ENCODE measurements at regions not wholly inside any gene's neighbourhood (a gene's known extent, or its start where the extent isn't known, plus 50 kb on each side); places are given as distances from the start of the nearest gene placed in this dataset.
"Not testable (repeated sequence)": the region's sequence is repeated elsewhere in the genome, so short reads cannot be mapped to it uniquely, and the experiment has no call there.

DNA sequence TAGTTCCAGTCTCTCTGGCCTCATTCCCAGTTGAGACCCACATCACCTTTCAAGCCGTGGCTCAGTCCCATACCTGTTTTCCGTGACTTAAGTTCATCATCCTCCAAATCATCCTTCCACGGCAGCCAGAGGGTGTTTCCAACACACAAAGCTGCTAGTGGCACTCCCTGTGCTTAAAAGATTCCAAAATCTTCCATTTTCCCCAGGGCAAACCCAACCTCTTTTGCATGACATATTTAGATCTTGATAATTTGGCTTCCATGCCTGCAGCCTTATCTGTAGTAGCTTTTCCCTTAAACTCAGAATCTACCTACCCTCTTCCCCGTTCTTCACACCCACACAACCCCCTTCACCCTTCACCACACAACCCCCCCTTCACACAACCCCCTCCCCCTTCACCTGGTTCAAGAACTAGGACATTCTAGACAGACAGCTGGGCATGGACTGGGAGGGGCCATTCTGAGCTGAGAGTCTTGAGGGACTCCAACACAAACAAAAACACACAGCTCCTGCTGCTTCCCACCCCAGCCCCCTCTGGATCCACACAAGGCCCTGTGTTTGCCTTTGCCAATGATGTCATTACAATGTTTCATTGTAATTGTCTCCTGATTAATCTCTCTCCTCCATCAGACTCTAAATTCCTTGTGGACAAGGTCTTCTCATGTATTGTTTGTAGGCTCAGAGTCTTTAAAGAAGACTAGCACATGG lies 268.2 kb downstream of the SH3GL2 start:
- no peak for DNase-seq (ENCODE audit: low spot score)

DNA sequence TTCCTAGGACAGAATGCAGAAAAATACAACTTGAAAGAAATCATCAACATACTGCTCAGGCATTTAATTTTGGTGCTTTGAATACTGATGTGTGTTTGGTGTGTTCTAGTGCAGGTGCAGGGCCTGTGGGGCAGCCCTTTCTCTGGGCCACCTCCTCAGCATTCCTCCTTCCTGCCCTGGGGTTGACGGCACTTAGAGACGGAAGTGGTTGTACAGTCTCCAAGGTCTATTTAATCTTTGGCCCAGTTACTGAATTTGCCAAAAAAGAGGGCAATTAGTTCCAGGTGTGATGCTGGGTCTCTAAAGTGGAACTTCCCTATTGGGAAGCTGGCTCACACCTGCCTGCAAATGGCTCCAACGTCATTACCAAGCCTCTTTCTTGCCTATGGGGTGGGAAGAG lies 269.0 kb downstream of the SH3GL2 start:
- DNase-seq (ENCODE audit: low spot score) = no peak

- no peak for DNase-seq (ENCODE audit: low spot score)
These were observed 273.2 kb downstream of the SH3GL2 start for GRCh38 chr9:17852108-17852507.

DNA sequence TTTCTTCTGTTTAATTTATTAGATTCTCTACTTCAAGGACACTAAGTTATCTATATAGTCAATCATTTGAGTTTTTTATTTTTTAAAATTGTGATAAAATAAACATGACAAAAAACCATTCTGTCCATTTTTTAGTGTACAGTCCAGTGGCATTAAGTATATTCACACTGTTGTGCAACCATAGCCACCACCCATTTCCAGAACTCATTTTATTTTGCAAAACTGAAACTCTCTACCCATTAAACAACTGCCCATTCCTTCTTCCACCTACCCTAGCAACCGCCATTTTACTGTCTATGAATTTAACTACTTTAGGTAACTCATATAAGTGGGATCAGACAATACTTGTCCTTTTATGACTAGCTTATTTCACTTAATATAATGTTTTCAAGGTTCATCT lies 275.6 kb downstream of the SH3GL2 start:
- no peak for DNase-seq (ENCODE audit: low spot score)

GRCh38 chr9:17856995-17857394 lies 278.1 kb downstream of the SH3GL2 start:
- DNase-seq (ENCODE audit: low spot score) = no peak

DNA sequence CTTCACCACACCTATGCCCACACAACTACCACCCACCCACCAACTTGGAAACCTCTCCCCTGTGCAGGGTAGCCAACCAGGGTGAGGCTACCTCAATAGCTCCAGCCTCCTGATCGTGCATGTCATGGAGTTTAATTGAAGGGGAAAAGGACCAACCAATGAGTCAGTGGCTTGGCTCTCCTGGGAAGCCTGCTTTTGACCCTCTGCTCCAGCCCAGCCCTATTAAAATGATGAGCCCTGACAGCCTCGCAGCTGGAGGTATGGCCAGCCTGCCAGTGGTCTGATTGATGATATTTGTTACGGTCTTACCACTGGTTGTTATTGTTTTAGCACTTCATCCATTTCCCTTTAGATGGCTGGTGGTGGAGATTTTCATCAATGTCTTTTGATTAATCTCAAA lies 280.4 kb downstream of the SH3GL2 start:
- DNase-seq (ENCODE audit: low spot score) = no peak

DNA sequence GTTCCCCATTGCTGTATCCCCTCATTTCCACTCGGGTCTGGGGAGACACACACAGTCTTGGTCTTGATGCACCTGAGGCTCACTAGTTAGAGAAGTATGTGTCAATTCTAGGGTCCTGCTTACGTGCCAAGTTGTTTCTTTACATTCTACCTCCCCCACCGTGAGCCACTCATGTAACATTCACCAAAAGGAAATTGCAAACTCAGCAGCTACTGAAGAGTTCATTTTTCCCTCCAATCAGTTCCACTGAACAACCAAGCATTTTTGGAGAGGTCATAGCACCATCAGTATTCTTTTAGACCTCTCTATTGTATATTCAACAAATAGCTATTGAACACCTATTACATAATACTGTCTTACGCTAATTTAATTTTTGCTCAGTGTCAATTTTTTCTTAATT lies 281.1 kb downstream of the SH3GL2 start:
- DNase-seq (ENCODE audit: low spot score) = no peak

DNA sequence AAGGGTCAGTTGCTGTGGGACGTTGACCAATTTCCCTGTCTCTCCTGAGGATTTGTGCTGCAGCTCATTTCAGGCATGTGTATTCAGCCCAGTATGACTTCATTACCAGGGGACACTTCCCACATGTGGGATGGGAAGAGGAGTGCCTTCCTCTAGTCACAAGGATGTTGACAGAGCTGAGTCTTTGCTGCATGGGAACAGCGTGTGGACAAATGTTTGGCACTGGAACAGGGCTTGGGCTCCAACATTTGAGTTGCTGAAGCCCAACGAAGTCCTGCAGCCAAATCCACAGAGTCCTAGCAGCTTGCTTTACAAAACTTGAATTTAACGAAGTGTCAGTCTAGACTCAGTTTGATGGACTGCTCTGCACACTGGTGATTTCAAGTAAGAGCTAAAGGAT lies 283.2 kb downstream of the SH3GL2 start:
- DNase-seq (ENCODE audit: low spot score) = peak; percentile 13

- no peak for DNase-seq (ENCODE audit: low spot score)
These were observed 283.8 kb downstream of the SH3GL2 start for GRCh38 chr9:17862629-17863028.

DNA sequence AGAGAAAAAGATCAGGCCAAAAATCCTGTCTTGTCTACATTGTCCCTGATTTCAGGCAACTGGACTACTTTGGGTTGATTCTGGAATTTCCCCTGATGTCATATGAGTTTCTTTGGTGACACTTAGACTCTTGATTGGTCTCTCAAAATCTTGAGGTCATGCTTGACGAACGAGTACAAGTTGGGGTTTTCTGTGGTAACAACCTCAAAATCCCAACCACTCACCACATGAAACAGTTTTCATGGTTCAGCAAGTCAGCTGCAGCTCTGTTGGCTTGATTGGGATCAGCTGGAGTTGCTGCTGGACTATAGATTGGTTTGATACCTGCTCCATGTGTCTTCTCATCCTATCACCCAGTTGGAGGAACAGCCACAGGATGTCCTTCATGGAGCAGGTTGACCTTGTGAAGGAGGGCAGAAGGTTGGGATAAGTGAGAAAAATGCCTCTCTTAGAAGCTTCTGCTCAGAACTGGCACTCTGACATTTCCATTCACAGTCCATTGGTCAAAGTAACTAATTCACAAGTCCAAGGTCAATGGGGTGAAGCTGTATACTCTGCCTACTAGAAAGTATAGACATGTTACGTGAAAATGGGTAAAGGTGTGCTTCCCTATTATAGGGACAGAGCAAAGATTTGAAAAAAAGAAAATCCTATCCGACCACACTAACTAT lies 284.5 kb downstream of the SH3GL2 start:
- DNase-seq (ENCODE audit: low spot score) = no peak

- DNase-seq (ENCODE audit: low spot score) = no peak
These were observed 285.1 kb downstream of the SH3GL2 start for GRCh38 chr9:17863924-17864323.

GRCh38 chr9:17864951-17865350 lies 286.1 kb downstream of the SH3GL2 start:
- no peak for DNase-seq (ENCODE audit: low spot score)

DNA sequence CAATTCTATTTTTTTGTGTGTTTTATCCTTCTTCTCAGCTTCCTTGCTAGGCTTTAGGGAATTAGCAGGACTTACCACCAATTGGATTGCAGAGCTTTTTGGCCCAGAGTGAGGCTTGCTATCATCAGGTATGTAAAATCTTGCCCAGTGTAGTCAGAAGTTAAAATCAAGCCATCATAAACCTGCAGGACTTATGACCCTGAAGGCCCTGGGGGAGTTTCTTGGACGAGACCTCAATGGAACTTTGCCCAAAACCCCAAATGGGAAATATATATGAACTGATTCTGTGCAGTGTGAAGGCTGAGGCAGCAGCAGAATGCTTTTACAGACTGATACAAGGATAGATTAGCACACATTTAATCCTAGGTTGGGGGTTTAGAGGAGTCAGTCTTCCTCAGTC lies 287.0 kb downstream of the SH3GL2 start:
- DNase-seq (ENCODE audit: low spot score) = no peak

GRCh38 chr9:17870722-17871121 lies 291.9 kb downstream of the SH3GL2 start:
- no peak for DNase-seq (ENCODE audit: low spot score)

GRCh38 chr9:17871213-17871890 lies 292.5 kb downstream of the SH3GL2 start:
- DNase-seq (ENCODE audit: low spot score) = no peak

DNA sequence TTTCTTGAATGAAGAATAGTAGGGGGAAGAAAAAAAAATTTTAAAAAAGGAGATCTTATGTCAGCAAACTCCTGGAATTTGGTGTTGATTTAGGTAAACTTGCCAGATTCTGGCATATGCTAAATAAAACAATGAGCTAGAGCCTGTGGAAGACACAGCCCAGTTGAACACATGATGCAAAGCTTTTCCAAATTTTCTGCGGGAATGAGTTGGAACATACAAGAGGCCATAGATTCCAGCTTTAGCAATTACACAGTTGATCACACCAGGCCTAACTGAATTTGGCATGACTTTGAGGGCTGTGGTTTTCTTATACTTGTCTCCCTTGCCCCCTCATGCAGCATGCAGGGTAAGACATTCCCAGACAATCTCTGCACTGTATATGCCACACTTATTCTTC lies 297.0 kb downstream of the SH3GL2 start:
- DNase-seq (ENCODE audit: low spot score) = no peak

- no peak for DNase-seq (ENCODE audit: low spot score)
These were observed 297.8 kb downstream of the SH3GL2 start for GRCh38 chr9:17876687-17877086.

GRCh38 chr9:17878810-17879370 lies 300.0 kb downstream of the SH3GL2 start:
- no peak for DNase-seq (ENCODE audit: low spot score)

DNA sequence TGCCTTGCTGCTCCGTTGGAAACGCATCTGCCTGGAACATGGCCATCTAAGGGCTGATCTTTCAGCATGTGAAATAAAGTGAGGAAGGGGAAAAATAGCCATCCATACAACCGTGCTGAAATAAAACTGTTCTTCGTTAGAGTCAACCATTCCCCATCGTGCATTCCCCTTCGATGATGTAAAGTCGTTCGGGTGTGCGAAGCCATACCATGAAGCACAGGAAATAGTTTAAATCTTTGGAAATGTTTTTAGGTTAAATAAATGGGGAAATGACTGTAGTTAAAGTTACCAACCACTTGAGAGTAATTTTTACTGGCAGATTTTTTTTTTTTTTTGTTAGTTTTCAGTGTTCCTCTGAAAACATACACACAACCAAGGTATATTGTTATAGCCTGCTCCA lies 302.5 kb downstream of the SH3GL2 start:
- no peak for DNase-seq (ENCODE audit: low spot score)

DNA sequence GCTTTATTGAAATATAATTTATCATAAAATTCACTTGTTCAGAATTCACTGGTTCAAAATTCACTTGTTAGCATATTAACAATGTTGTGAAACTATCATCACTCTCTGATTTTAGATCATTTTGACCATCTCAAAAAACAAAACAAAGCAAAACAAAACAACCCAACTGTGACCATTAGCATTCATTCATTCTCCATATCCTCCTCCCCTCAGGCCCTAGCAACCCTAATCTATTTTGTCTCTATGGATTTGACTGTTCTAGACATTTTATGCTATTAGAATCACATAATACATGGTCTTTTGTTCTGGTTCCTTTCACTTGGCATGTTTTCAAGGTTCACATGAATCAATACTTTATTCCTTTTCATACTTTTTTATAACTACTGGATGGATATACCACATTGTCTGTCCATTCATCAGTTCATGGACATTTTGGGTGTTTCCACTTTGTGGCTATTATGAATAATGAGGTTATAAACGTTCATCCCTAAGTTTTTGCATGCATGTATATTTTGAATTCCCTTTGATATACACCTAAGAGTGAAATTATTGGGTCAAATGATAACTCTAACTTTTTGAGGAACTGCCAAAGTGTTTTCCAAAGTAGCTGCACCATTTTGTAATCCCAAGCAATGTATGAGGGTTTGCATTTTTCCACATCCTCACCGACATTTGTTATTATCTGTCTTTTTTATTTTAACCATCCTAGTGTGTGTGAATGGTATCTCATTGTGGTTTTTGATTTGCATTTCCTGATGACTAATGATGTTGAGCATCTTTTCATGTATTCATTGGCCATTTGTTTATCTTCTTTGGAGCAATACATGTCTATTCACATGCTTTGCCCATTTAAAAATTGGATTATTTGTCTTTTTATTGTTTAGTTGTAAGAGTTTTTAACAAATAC lies 304.1 kb downstream of the SH3GL2 start:
- no peak for DNase-seq (ENCODE audit: low spot score)

GRCh38 chr9:17888066-17888465 lies 309.2 kb downstream of the SH3GL2 start:
- no peak for DNase-seq (ENCODE audit: low spot score)

- DNase-seq (ENCODE audit: low spot score) = not testable (repeated sequence)
These were observed 310.1 kb downstream of the SH3GL2 start for GRCh38 chr9:17888964-17889363.
